DOHH2 (cell line): ENCODE measurements at regions not wholly inside any gene's neighbourhood (a gene's known extent, or its start where the extent isn't known, plus 50 kb on each side); places are given as distances from the start of the nearest gene placed in this dataset.

Experiments used
- EZH2phosphoT487 ChIP-seq: fragments of 200-600 bp; sonication (generic); IDR thresholded peaks from 2 replicates; pipeline ENCODE4 v1.6.1; 2017; ENCODE audit warnings: borderline replicate concordance, mild to moderate bottlenecking, antibody characterized with exemption, low read length, moderate library complexity, mixed read lengths
- TF ChIP-seq, protein P1 (sequence below): fragments of 200-600 bp; sonication (generic); IDR thresholded peaks from one replicate; pipeline ENCODE4 v1.5.1; 2014; ENCODE audit warnings: antibody characterized with exemption, mild to moderate bottlenecking, low read depth, low read length; ENCODE audit not compliant: poor library complexity, severe bottlenecking

DNA sequence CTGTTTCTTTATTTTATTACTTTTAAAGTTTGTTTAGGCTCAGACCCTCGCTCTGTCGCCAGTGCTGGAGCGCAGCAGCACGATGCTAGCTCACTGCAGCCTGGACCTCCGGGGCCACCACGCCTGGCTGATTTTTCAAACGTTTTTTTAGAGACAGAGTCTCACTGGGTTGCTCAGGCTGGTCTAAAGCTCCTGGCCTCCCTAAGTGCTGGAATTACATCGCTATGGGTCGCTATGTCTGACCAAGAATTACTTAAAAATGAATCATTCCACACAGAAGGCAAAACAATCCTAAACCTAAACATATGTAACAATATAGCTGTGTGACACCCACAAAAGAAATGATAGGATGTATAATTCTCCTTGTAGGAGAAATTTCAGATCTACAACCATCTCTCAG, 86.9 kb upstream of the SIMC1 start:
- TF ChIP-seq, protein P1, sequence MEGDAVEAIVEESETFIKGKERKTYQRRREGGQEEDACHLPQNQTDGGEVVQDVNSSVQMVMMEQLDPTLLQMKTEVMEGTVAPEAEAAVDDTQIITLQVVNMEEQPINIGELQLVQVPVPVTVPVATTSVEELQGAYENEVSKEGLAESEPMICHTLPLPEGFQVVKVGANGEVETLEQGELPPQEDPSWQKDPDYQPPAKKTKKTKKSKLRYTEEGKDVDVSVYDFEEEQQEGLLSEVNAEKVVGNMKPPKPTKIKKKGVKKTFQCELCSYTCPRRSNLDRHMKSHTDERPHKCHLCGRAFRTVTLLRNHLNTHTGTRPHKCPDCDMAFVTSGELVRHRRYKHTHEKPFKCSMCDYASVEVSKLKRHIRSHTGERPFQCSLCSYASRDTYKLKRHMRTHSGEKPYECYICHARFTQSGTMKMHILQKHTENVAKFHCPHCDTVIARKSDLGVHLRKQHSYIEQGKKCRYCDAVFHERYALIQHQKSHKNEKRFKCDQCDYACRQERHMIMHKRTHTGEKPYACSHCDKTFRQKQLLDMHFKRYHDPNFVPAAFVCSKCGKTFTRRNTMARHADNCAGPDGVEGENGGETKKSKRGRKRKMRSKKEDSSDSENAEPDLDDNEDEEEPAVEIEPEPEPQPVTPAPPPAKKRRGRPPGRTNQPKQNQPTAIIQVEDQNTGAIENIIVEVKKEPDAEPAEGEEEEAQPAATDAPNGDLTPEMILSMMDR: no peak
- no peak for TF ChIP-seq EZH2phosphoT487
